Psoas muscle (tissue), 7 donors: ENCODE measurements at regions not wholly inside any gene's neighbourhood (a gene's known extent, or its start where the extent isn't known, plus 50 kb on each side); places are given as distances from the start of the nearest gene placed in this dataset.
A peak's percentile ranks its signal among the peaks of the same experiment; 100 is the strongest.

Experiments
- ATAC-seq, 4 donors: fragments of 200-7000 bp; cut with Tn5 transposase; one replicate each; pipeline ENCODE4 v1.9.1; 2020; ENCODE audit warnings: moderate library complexity in 3 of 4, mild to moderate bottlenecking in 2 of 4
- DNase-seq, 2 donors: peaks; one replicate each; pipeline ENCODE4 v3.0.0-alpha.2; 2020
- H3K27ac ChIP-seq: fragments of 200-600 bp; one replicate; pipeline ENCODE4 v1.8.0; 2022
- H3K27me3 ChIP-seq, 3 donors: fragments of 200-600 bp in 1 of 3; one replicate each; pipeline versions ENCODE4 v1.6.1 to v1.8.0; 2013 to 2022; ENCODE audit warnings: low read length in 2 of 3, mild to moderate bottlenecking in 2 of 3, moderate library complexity in 1 of 3; ENCODE audit not compliant: insufficient read depth in 3 of 3
- H3K36me3 ChIP-seq, 2 donors: fragments of 200-600 bp in 1 of 2; one replicate each; pipeline versions ENCODE4 v1.6.1 to v1.8.0; 2013 to 2022; ENCODE audit warnings: low read depth in 1 of 2, mild to moderate bottlenecking in 1 of 2, moderate library complexity in 1 of 2; ENCODE audit not compliant: insufficient read depth in 1 of 2
- H3K4me1 ChIP-seq: fragments of 200-600 bp; one replicate; pipeline ENCODE4 v1.8.0; 2022
- H3K4me3 ChIP-seq: fragments of 200-600 bp; one replicate; pipeline ENCODE4 v1.8.0; 2022; ENCODE audit warnings: mild to moderate bottlenecking
- H3K9me3 ChIP-seq: fragments of 200-600 bp; one replicate; pipeline ENCODE4 v1.8.0; 2022
- CTCF ChIP-seq: fragments of 200-600 bp; IDR thresholded peaks from one replicate; pipeline ENCODE4 v1.8.0; 2022; ENCODE audit warnings: antibody characterized with exemption
- WGBS, 3 donors: extraction: QIAGEN DNeasy Blood & Tissue Kit; methylation state at CpG; one replicate each; pipeline versions ENCODE4 v1.1.6 to v1.1.7; 2013; 5-methylcytosine and 5-hydroxymethylcytosine counted together
- intact Hi-C, 2 donors: fragments of 100-400 bp; cut with DNase I; formaldehyde crosslinking; loops; one replicate each; pipeline versions ENCODE4 v1.11.0 to v1.14.2; 2022
- donor health status: healthy with polysubstance abuse.
- donor health status: DM: no; HTN: no; CAD: no; lungs with moderate emphysema.
- donor health status: Bipolar disorder and iron deficiency.
- donor health status: healthy.
- donor health status: DM: yes; HTN: yes; CAD: no.
- donor health status: DM: no; HTN: no; CAD: no.
- donor health status: DM: yes; HTN: yes; CAD: no.

GRCh38 chr10:64159910-64160872, 639.0 kb downstream of the REEP3 start:
- no peak for DNase-seq
- Histone ChIP-seq H3K9me3 (no peaks in the 10 kb centered on the region), H3K36me3 (no peaks in the 10 kb centered on the region), H3K27ac (no peak overlapping the region), H3K27me3 (no peaks in the 10 kb centered on the region), H3K4me1 (no peaks in the 10 kb centered on the region), H3K4me3 (no peak overlapping the region)
- whole genome bisulfite sequencing, 3 donors, result 76 to 88% (median 85%) methylated on average over 2 of the region's 2 CpGs
- no peak for ATAC-seq
- TF ChIP-seq CTCF, result no peak
- intact Hi-C loops, result no loop called here

DNA sequence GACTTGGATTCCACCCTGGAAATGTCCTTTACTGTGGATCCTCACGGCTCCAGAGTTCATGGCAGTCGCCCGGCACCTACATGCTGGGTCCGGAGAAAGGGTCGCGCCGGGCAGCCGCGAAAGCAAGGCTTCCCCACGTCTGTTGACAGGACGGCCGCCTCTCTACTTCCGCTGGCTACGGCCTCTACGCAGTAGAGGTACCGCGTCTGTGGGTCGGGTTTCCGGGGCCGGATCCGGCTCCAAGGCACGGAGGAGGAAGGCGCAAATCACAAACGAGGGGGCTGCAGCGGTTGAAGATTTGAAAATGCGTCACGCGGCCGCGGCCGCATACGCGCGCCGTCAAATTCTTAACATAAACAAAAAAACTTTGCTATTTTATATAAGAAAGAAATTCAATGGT, 649.6 kb downstream of the REEP3 start:
- Histone ChIP-seq H3K27ac (no peak overlapping the region), H3K27me3 (no peaks in the 10 kb centered on the region), H3K9me3 (no peaks in the 10 kb centered on the region), H3K36me3 (no peaks in the 10 kb centered on the region), H3K4me1 (no peaks in the 10 kb centered on the region), H3K4me3 (no peak overlapping the region)
- DNase-seq (peak in 1 of 2 donors; percentile 42), ATAC-seq (no peak)
- TF ChIP-seq CTCF, result no peak
- intact Hi-C loops, result no loop called here
- WGBS, 3 donors, result 94 to 96% (median 96%) methylated on average over 35 of the region's 35 CpGs

DNA sequence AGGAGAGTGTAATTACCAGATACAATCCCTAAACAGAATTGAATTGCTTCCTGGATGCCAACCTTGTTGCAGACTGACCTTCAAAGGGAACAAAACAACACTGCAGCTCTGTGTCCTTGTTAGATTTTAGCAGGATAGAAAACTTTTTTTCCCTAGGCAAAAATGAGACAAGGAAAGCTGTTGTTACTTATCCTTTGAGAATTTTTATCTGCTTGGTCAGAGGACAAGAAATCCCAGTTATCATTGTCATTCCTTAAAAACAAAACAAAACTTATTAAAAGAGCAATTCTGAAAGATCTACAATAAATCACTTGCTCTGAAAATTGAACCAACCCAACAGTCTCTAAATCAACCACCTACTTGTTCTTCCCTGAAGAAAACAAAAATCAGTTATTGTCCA, 652.6 kb downstream of the REEP3 start:
- no peak overlapping the region for H3K27ac ChIP-seq
- intact Hi-C loops, result no loop called here
- no peaks in the 10 kb centered on the region for H3K36me3 ChIP-seq
- H3K27me3 ChIP-seq, result no peaks in the 10 kb centered on the region
- DNase-seq (no peak), ATAC-seq (no peak)
- H3K9me3 ChIP-seq, result no peaks in the 10 kb centered on the region
- no peak overlapping the region for H3K4me3 ChIP-seq
- TF ChIP-seq CTCF, result no peak
- no peaks in the 10 kb centered on the region for H3K4me1 ChIP-seq

DNA sequence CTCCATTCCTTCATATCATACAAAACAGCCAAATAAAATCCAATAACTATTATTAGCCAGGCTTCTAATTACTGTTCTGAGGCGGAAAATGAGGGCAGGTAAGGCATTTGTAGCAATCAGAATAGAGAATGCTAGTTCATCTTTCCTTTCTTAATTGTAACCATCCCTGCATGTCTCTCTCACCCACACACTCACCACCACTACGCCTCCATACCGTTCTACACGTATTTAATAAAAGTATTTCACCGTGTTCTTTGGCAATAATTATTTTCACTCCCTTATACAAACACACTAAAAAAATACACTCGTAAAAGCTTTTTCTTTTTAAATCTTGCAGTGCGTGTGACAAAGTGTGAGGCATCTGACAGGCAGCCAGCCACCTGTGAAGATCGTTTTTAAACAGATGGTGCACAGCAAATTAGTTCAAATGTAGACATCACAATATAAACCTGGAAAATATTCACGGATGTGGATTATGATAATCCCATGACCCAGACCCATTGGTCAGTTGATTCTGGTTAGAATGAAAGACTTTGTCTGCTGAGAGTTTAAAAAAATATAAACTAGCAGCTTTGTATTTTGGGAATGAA, 653.6 kb downstream of the REEP3 start:
- H3K27ac ChIP-seq, result no peak overlapping the region
- no peak for DNase-seq
- intact Hi-C loops, result no loop called here
- no peak for TF ChIP-seq CTCF
- no peak for ATAC-seq
- no peaks in the 10 kb centered on the region for H3K36me3 ChIP-seq
- no peaks in the 10 kb centered on the region for H3K4me1 ChIP-seq
- H3K27me3 ChIP-seq, result no peaks in the 10 kb centered on the region
- 41 to 44% (median 41%) methylated on average over 9 of the region's 9 CpGs for WGBS, 3 donors
- no peak overlapping the region for H3K4me3 ChIP-seq
- no peaks in the 10 kb centered on the region for H3K9me3 ChIP-seq
